NB4 (cell line): ENCODE measurements at regions not wholly inside any gene's neighbourhood (a gene's known extent, or its start where the extent isn't known, plus 50 kb on each side); places are given as distances from the start of the nearest gene placed in this dataset.

Experiments
- CTCF ChIP-seq: IDR thresholded peaks from one replicate; pipeline ENCODE4 v1.5.1; 2012; ENCODE audit warnings: low read depth, low read length
- MAX ChIP-seq: IDR thresholded peaks from 2 replicates; pipeline ENCODE4 v1.6.1; 2011; ENCODE audit warnings: low read depth, low read length
- MYC ChIP-seq: IDR thresholded peaks from 2 replicates; pipeline ENCODE4 v1.6.1; 2011; ENCODE audit warnings: low read depth, low read length
- POLR2A ChIP-seq: IDR thresholded peaks from 2 replicates; pipeline ENCODE4 v1.6.1; 2011; ENCODE audit warnings: mild to moderate bottlenecking; ENCODE audit not compliant: insufficient read length; ENCODE audit errors: extremely low read depth

- TF ChIP-seq CTCF: no peak
- TF ChIP-seq POLR2A: no peak
- no peak for TF ChIP-seq MAX
- no peak for TF ChIP-seq MYC
These were observed 92.4 kb upstream of the TMEM72 start for GRCh38 chr10:44818701-44819127.
